NCI-H2227 treated with DMSO at 0.1 percent for 48 hours (cell line): ENCODE measurements at regions not wholly inside any gene's neighbourhood (a gene's known extent, or its start where the extent isn't known, plus 50 kb on each side); places are given as distances from the start of the nearest gene placed in this dataset.

Experiments used
- DNase-seq: peaks from one replicate; lab custom pipeline; 2025; lab: John Stamatoyannopoulos, UW

GRCh38 chr9:115254287-115255180 lies 136.6 kb upstream of the TNC start:
- no peak for DNase-seq

GRCh38 chr9:115261656-115262081 lies 143.7 kb upstream of the TNC start:
- no peak for DNase-seq

GRCh38 chr9:115262477-115262876 lies 144.5 kb upstream of the TNC start:
- no peak for DNase-seq

GRCh38 chr9:115262952-115263351 lies 145.0 kb upstream of the TNC start:
- no peak for DNase-seq

- no peak for DNase-seq
Measured at GRCh38 chr9:115263371-115264075, 145.6 kb upstream of the TNC start.

- no peak for DNase-seq
Measured at GRCh38 chr9:115264313-115264712, 146.4 kb upstream of the TNC start.

- DNase-seq: no peak
Measured at GRCh38 chr9:115267790-115268189, 149.8 kb upstream of the TNC start.

- DNase-seq: no peak
Measured at GRCh38 chr9:115275753-115276152, 157.8 kb upstream of the TNC start.

GRCh38 chr9:115276621-115277020 lies 158.7 kb upstream of the TNC start:
- no peak for DNase-seq

GRCh38 chr9:115277301-115277700 lies 159.3 kb upstream of the TNC start:
- no peak for DNase-seq

GRCh38 chr9:115278326-115279035 lies 160.5 kb upstream of the TNC start:
- no peak for DNase-seq

GRCh38 chr9:115283395-115283794 lies 165.4 kb upstream of the TNC start:
- no peak for DNase-seq

GRCh38 chr9:115285836-115286235 lies 167.9 kb upstream of the TNC start:
- DNase-seq: no peak

- no peak for DNase-seq
Measured at GRCh38 chr9:115286411-115286810, 168.5 kb upstream of the TNC start.

- no peak for DNase-seq
Measured at GRCh38 chr9:115289757-115290208, 171.8 kb upstream of the TNC start.

GRCh38 chr9:115291841-115292240 lies 173.9 kb upstream of the TNC start:
- DNase-seq: no peak

- no peak for DNase-seq
Measured at GRCh38 chr9:115292584-115293279, 174.8 kb upstream of the TNC start.

- DNase-seq: no peak
Measured at GRCh38 chr9:115295734-115296133, 177.8 kb upstream of the TNC start.

- DNase-seq: no peak
Measured at GRCh38 chr9:115296831-115297565, 179.0 kb upstream of the TNC start.

- DNase-seq: no peak
Measured at GRCh38 chr9:115300116-115300515, 182.2 kb upstream of the TNC start.

GRCh38 chr9:115300874-115301273 lies 182.9 kb upstream of the TNC start:
- DNase-seq: no peak
